ENCODE measurements at regions not wholly inside any gene's neighbourhood (a gene's known extent, or its start where the extent isn't known, plus 50 kb on each side); places are given as distances from the start of the nearest gene placed in this dataset.

- Histone ChIP-seq H3K9ac (no peak overlapping the region), H3K27ac (ENCODE audit: low read depth in 2 of 2, low read length in 1 of 2) (no peak overlapping the region), H3K36me3 (replicated peaks in 1 of 2; ENCODE audit: control insufficient read depth in 1 of 2, insufficient read depth in 2 of 2, low read length in 1 of 2) (no peaks in the 10 kb centered on the region), H3K4me3 (ENCODE audit: low read depth in 2 of 2, low read length in 1 of 2) (no peak overlapping the region), H3K9me3 (no peaks in the 10 kb centered on the region), H3F3A (replicated peaks; ENCODE audit: insufficient read depth) (no peaks in the 10 kb centered on the region), H3K4me1 (ENCODE audit: control insufficient read depth in 1 of 2, insufficient read depth in 2 of 2, low read depth in 1 of 2, low read length in 1 of 2) (peaks cover 0 to 4% of the 10 kb centered on the region in 2 experiments; a peak in 1 of 4 replicates), H3K9me2 (no peaks in the 10 kb centered on the region), H2AFZ (ENCODE audit: low read depth) (no peak overlapping the region), H3K27me3 (ENCODE audit: insufficient read depth) (peaks cover 17% of the 10 kb centered on the region), H3K4me2 (no peak overlapping the region), H3K79me2 (ENCODE audit: insufficient read depth) (no peaks in the 10 kb centered on the region), H4K20me1 (ENCODE audit: insufficient read depth) (no peaks in the 10 kb centered on the region)
- ChIA-PET CTCF (interaction anchor here (1.0 to 1.4 kb wide), 2 partner anchors 15 to 71 kb away, joined by 3 to 4 read pairs; no protein-coding TSS in a partner anchor), POLR2A (no interaction called here)
- no peak for DNase-seq
- 38% methylated on average over 2 of the region's 2 CpGs for WGBS (ENCODE audit: low lambda C conversion rate)
- TF ChIP-seq JUND (IDR thresholded peaks at IDR 0.05) (no peak), USF2 (IDR thresholded peaks at IDR 0.05; ENCODE audit: borderline replicate concordance, low read depth, low read length) (no peak), FOXM1 (IDR thresholded peaks at IDR 0.05; ENCODE audit: low read depth) (no peak), SIN3A (IDR thresholded peaks at IDR 0.05; ENCODE audit: borderline replicate concordance, low read depth, low read length) (no peak), EZH2phosphoT487 (IDR thresholded peaks at IDR 0.05; ENCODE audit: borderline replicate concordance, low read depth) (no peak), TCF12 (IDR thresholded peaks at IDR 0.05) (no peak), EP300 (IDR thresholded peaks at IDR 0.05; ENCODE audit: borderline replicate concordance in 1 of 2, low read depth in 1 of 2, low read length in 1 of 2) (no peak), TAF1 (IDR thresholded peaks at IDR 0.05; ENCODE audit: borderline replicate concordance, low read depth, low read length) (no peak), RCOR1 (IDR thresholded peaks at IDR 0.05; ENCODE audit: low read length) (no peak)
These were observed 110.7 kb upstream of the GOLGA8J start for GRCh38 chr15:29972051-29972450.

- Histone ChIP-seq H2AFZ (ENCODE audit: low read depth) (no peak overlapping the region), H3K79me2 (ENCODE audit: insufficient read depth) (no peaks in the 10 kb centered on the region), H3K9ac (no peak overlapping the region), H3K4me1 (ENCODE audit: control insufficient read depth in 1 of 2, insufficient read depth in 2 of 2, low read depth in 1 of 2, low read length in 1 of 2) (peaks cover 0 to 4% of the 10 kb centered on the region in 2 experiments; a peak in 1 of 4 replicates), H3K4me3 (ENCODE audit: low read depth in 2 of 2, low read length in 1 of 2) (no peak overlapping the region), H3K9me2 (no peaks in the 10 kb centered on the region), H3K9me3 (no peaks in the 10 kb centered on the region), H3F3A (replicated peaks; ENCODE audit: insufficient read depth) (no peaks in the 10 kb centered on the region), H3K4me2 (no peak overlapping the region), H3K27ac (ENCODE audit: low read depth in 2 of 2, low read length in 1 of 2) (no peak overlapping the region), H3K36me3 (replicated peaks in 1 of 2; ENCODE audit: control insufficient read depth in 1 of 2, insufficient read depth in 2 of 2, low read length in 1 of 2) (no peaks in the 10 kb centered on the region), H3K27me3 (ENCODE audit: insufficient read depth) (peaks cover 17% of the 10 kb centered on the region), H4K20me1 (ENCODE audit: insufficient read depth) (no peaks in the 10 kb centered on the region)
- ChIA-PET CTCF (interaction anchor here (0.7 kb wide), 1 partner anchor 1545 kb away, joined by 3 read pairs; no protein-coding TSS in a partner anchor), POLR2A (no interaction called here)
- WGBS (ENCODE audit: low lambda C conversion rate), result 85% methylated on average over 1 of the region's 1 CpG
- DNase-seq, result peak; percentile 25
- TF ChIP-seq RFX5 (IDR thresholded peaks at IDR 0.05; ENCODE audit: low read length) (no peak), ZBTB33 (IDR thresholded peaks at IDR 0.05; ENCODE audit: borderline replicate concordance, low read depth) (no peak), CTCF (IDR thresholded peaks at IDR 0.05) (no peak), GABPA (IDR thresholded peaks at IDR 0.05; ENCODE audit: low read depth) (no peak), SMC3 (IDR thresholded peaks at IDR 0.05; ENCODE audit: low read depth, low read length) (no peak), JUND (IDR thresholded peaks at IDR 0.05) (no peak), NFIC (IDR thresholded peaks at IDR 0.05; ENCODE audit: borderline replicate concordance) (no peak), USF2 (IDR thresholded peaks at IDR 0.05; ENCODE audit: borderline replicate concordance, low read depth, low read length) (no peak), NRF1 (IDR thresholded peaks at IDR 0.05; ENCODE audit: low read depth, low read length) (no peak), FOXJ3 (CRISPR knock-in tag; IDR thresholded peaks at IDR 0.05) (no peak), GATA2 (CRISPR knock-in tag; IDR thresholded peaks at IDR 0.05) (no peak), POLR2AphosphoS5 (IDR thresholded peaks at IDR 0.05; ENCODE audit: low read depth, low read length) (no peak), RAD21 (IDR thresholded peaks at IDR 0.05; ENCODE audit: low read length) (no peak), MEF2A (IDR thresholded peaks at IDR 0.05; ENCODE audit: borderline replicate concordance, low read depth) (no peak), IRF3 (IDR thresholded peaks at IDR 0.05; ENCODE audit: low read depth, low read length) (no peak), TCF12 (IDR thresholded peaks at IDR 0.05) (no peak)
These were observed 112.4 kb upstream of the GOLGA8J start for GRCh38 chr15:29970402-29970695.
